GM21528 (cell line): ENCODE measurements at regions not wholly inside any gene's neighbourhood (a gene's known extent, or its start where the extent isn't known, plus 50 kb on each side); places are given as distances from the start of the nearest gene placed in this dataset.

ENCODE experiments used
- ATAC-seq: cut with Tn5 transposase; IDR thresholded peaks from one replicate; pipeline ENCODE4 v1.9.1; 2021; ENCODE audit warnings: mild to moderate bottlenecking, moderate library complexity; ENCODE audit not compliant: unreplicated experiment, low FRiP score

DNA sequence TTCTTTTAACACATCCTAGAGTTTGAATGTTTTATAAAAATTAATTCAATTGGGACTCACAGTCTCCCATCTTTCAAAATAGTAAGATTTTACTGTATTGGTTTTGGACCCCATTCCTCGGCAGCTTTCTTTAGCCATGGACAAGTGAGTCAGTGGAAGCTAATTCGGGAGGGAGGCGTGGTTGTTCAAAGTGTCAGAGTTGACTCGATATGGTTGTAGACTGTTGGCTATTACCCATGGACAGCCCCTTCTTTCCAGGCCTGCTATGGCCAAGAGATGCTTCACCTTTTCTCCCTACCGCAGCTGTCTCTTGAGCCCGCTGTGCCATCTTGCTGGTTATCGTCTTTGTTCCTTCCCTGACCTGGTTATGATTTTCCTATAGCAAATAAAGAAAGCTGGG, 243.0 kb downstream of the CD83 start:
- ATAC-seq: no peak

DNA sequence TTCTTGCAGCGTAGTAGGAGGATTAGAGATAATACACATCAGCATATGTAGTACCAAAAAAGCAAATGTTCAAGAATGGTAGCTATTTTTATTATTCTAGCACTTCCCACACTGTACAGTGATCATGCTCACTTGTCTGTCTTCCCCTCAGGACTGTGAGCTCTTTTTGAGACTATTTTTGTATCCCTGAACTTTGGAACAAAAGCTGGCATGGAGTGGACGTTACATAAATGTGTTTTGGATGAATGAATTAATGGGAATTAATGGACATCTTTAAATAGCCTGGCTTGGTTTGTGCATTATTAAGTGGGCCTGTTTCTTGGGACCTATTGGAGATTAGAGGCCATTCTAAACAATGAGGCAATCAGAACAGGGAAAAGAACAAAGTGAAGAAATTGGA, 243.7 kb downstream of the CD83 start:
- no peak for ATAC-seq

DNA sequence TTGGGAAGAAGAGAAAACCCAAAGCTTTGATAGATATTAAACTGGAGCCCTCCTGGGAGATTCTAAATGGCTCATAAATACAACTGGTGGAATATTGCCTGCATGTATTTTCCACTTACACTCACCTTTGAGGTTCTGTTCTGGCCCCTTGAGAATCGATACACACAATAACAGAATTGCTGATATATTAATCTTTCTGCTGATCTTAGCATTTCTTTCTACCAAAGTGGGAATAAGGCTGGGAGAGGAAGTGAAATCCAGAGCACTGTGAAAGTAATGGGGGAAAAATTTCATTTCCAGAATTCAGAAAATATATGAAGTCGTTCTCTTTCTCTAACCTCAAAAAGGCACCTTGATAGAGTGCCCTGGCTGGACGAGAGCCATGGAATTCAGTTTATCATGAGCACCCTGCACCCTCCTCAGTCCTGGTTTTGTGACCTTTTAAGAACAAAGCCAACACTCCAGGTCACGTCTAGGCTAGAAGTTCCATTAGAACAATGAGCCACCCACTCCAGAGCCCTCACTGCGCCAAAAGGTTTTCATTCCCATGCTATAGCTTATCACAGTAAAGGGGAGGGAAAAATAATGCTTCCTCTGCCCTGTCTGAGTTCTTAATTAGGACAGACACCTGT, 244.5 kb downstream of the CD83 start:
- ATAC-seq: no peak

DNA sequence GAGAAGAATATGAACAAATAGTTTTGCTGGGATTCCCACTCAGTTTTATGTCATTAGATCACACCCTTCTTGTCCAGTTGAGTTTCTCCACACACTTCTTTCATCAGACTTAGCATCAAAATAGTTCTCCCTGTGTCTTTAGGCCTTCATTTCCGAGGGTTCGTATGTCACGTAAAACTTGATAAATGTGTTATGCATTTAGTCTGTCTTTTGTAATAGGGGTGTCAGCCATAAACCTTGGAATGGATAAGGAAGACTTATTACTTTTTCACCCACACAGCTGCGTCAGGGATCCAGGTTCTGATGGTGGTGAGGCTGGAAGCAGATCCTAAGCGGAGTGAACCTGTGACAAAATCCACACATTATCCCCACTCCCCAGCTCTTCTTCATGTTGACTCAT, 246.8 kb downstream of the CD83 start:
- no peak for ATAC-seq

DNA sequence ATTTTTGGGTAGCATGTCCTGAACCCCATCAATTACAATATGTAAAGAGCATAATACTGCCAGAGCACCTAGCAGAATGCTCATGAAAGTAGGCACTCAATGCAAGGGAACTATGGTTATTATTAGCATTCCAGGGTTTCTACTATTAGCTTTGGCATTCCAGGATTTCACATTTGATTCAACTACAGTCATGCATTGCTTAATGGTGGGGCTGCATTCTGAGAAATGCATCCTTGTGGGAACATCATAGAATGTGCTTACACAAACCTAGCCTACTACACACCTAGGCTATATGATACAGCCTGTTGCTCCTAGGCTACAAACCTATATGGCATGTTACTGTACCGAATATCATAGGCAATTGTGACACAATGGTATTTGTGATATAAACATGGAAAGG, 247.8 kb downstream of the CD83 start:
- no peak for ATAC-seq

DNA sequence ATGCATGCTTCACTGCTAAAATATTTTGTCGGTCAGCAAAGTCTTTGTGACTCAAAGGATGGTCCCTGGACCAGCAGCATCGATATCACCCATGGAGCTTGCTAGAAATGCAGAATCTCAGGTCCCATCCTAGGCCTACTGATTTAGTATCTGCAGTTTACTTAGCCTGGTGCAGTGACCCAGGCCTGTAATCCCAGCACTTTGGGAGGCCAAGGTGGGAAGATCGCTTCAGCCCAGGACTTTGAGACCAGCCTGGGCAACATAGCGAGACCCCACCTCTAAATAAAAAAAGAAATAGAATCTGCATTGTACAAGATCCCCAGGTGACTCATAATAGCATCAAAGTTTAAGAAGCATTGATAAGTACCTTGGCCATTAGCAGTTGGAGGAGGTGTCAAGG, 248.7 kb downstream of the CD83 start:
- no peak for ATAC-seq

DNA sequence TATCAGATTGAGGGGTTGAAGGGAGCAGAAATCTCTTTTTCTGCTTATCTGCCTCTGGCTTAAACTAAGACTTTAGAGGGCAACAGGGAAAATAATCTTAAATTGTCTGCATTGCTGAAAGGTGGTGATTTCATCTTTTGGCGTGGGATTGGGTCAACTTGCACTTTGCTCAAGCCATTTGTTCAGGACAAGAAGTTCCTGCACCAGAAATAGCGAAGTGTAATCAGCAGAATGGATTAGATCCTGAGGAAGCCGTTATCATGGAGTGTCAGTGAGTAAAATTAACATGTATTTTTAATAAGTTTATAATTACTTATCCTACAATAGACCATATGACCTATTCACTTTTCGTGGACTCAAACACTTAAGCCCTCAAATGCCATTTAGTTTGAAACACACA, 249.3 kb downstream of the CD83 start:
- no peak for ATAC-seq

DNA sequence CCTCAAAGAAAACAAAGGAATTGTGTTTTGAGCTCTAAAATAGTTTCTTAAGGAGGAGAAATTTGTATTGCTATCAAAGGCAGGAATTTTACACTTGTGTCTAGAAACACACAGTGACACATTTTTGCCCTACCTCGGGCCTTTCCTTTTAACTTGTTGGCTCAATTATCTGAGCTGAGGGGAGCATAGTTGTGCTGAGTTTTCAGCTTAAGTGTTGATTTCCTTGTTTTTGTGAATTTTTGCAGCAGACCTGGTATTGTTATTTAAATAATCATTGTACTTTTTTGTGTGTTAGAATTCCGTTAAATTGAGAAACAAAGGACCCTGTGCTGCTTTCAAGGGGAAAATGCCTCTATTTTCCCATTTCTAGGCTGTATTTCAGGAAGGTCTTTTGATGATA, 249.7 kb downstream of the CD83 start:
- no peak for ATAC-seq

DNA sequence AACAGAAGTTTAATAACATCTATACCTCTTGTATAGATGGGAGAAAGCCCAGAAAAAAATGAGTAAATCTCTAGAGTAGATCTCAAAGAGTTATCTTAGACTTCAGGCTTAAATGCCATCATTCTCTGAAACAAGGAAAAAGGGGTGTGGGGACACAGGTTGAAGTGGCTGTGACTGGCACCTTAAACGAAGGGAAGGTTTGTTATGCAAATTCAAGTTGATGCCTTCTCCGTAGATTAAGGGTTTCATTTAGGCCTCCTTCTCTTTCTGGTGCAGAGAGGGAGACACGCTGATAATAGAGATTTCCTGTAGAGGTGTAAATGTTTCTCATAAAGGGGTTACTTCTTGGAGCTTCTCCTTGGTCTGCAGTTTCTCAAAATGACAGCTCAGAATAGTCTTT, 252.1 kb downstream of the CD83 start:
- ATAC-seq: no peak

DNA sequence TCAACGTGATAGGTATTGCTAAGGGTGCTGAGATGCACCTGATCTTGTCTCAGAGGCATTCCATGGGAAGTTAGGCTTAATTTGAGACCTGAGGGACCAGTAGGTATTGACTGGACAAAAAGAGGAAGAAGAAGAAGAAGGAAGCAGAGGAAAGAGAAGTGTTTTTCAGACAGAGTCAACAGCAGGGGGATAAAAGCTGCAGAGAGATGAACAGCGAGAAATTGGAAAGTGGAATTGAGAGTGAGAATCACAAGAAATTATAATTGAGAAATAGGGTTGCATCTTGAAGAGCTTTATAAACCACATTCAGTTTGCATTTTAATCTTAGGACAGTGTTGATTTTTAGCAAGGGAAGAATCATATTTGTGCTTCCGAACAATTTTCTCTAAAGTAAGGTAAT, 254.0 kb downstream of the CD83 start:
- no peak for ATAC-seq

DNA sequence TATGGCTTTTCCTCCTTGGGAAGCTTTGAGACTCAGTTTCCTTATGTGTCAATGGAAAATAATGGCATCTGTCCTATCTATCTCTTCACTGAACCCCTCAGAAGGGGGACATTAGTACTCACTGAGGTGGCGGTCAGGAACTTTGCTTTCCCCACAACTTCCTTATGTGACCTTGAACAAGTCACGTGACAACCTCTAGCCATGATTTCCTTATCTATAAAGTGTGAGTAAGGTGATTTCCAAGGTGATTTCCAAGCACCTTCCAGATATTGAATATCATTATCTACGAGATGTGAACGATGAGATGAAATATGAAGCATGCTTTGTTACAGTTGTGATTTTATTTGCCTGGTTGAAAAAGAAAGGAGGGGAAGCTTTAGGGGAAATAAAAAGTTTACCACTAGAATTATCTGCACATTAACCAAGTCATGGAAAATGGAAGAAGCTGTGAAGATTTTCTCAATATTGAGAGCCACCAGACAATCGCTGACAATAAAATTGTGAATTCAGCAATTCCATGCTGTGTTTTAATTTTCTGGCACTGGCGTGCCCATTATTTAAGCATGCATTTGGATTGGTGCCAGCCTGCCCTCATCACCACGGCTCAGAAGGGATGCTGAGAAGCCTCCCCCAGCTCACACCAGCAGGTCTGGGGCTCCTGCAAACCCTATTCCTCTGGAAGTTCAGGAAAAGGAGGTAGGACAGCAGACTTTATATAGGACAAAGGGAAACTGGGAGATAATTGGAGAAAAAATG, 255.3 kb downstream of the CD83 start:
- ATAC-seq: no peak

DNA sequence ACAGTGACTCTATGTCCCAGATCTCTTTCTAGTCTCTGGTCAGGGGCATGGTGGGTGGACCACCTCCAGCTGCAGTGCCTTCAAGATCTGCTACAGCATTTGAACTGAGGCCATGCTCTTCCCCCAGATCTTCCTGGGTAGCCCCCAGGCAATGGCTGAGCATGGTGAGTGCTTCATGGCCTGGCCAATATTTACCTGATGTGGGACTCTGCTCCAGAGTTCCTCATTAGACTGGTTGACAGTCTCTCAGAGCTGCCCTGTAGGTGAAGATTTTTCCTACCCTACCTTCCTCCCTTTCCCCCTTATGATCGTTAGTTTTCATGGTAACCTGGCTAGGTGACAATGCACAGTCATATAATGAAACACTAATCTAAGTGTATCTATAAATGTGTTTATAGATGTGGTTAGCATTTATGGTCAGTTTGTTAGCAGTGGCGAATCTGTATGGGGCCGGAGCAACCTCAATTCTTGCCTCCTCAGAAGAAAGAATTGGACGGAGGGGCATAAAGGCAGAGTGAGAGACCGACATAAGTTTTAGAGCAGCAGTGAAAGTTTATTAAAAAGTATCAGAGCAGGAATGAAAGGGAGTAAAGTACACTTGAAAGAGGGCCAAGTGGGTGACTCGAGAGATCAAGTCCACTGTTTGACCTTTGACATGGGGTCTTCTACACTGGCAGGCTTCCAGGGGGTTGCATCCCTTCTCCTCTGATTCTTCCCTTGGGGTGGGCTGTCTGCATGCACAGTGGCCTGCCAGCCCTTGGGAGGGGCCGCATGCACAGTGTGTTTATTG, 256.3 kb downstream of the CD83 start:
- no peak for ATAC-seq

DNA sequence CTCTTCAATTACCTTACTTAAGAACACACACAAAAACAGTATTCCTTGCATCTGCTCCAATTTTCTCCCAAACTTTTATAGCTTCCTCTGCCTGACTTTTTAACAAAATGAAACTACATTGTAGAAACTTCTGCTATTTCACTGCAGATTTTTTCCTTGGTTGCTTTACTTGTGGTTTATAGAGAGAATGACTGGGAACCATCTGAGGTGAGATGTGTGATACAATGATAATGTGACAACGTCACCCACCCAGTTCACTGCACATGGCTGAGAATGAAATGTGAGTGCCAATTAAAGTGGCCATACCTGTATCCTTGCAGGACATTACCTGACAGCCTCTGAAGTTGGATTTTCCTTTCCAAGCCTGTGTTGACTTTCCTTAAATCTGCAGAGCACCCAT, 258.4 kb downstream of the CD83 start:
- no peak for ATAC-seq

DNA sequence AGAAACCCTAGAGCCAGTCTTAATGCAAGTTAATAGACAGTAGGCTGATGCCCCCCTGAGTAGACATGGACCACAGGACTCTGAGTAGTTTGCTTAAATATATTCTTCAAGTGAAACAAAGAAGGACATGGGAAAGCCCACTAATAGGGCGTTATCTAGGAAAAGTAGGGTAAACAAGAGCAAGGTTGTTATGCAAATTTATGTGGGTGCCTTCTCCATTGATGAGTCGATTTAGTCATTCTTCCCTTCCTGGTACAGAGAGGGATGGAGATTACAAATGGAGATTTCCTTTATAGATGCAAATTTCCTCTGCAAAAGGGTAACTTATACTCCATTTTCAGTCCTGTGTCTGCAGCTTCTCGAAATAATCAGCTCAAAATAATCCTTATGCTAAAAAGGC, 262.0 kb downstream of the CD83 start:
- ATAC-seq: no peak

DNA sequence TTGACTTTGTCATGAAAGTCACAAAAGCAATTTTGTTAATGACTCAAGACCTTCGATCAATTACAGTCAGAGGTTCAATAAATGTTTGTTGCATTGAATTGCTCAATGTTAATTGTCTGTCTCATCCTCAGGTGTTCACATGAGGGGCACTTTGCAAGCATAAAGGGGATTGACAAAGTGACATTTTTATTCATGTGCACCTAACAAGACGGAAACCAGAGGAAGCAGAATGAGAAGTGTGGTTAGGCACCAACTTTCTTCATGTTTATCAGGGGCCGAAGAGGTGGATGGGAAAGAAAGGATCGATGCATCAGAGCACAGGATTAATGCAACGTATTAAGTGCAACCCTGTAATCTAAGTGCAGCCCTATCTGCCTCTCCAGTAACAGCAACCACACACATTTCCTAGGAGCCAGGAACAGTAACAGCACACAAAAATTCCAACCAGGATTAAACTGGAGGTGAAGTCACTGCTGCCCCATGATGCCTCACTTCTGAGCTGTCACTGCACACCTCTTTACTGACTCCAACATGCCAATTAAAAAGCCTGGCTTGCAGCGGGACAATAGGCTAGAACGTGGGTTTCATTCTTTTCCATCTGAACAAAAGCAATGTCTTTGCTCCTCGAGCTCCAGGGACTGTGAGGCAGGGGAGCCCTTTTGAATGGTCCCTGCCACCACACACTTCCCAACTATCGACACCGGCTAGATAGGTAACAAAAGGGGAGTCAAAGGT, 262.7 kb downstream of the CD83 start:
- ATAC-seq: no peak

DNA sequence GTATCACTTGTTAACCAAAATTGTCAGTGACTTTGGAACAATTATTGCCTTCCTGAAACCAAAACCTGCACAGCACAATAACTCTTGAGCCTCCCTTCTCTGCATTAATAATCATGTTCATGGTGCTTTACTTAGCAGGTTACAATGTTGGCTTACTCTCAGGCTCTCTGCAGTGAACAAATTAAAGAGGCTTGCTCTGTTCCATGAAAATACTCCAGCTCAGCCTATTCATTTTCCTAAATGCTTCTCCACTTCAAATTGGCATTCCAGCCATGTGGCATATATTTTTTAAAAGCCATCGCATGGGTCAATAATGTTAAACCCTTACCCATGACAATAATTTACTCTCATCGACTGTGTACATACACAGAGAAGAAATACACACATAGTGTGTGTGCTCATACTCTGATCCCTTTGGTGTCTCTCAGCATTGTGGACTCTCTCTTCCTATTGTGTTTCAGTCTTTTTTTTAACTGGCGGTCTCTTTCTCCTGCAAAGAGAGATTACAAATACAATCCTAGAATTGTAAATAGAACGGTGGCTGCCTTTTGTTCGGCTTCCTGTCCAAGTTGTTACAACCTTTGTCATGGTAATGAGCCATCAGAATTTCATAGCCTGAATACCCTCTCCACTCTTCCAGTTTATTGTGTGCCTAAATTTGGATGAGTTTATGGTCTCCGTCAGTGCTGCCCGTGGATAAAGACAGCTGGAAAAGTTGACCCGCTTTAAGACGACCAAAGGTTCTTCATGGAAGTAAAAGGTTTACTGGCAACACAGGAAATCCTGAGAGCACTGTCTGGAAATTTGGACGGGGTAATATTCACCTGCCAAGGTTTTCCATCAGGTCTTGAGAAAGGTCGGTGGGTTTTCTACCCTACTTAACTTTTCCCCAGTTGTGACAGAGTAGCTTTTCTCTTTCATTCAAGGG, 263.6 kb downstream of the CD83 start:
- no peak for ATAC-seq

DNA sequence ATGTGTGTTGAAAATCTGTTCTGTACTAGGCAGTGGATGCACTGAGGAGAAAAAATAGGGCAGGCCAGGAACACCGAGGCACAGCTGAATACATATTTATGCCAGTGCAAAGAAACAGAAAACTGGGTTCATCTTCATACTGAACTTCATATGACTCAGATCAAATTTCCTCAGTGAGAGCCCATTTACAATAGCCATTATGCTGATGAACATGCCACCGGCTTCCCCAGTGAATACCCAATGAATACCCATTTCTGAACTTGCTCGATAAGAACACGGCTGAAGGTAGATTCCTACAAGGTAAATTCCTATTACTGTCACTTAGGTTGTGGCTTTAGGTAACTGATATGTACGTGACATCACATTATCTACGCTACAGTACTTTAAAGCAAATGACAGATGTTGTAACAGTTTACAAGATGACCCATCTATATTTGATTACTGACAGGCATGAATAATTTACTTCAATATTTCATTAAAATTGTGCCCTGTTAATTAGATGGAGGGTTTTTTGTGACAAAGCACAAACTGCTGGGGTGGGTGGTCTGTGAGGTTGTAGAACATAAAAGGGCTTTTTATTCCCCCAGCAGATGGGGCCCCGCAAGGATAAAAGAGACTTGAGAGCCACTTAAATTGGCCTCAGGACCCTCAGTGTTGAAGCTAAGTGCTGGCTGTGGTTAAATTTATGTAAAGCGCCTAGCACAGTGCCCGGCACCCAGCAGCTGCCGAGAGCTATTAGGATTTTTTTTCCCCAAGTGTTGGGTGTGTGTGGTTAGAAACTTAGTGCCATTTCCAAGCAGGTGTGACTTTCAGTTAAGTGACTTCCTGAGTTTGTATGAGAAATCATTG, 264.5 kb downstream of the CD83 start:
- no peak for ATAC-seq

DNA sequence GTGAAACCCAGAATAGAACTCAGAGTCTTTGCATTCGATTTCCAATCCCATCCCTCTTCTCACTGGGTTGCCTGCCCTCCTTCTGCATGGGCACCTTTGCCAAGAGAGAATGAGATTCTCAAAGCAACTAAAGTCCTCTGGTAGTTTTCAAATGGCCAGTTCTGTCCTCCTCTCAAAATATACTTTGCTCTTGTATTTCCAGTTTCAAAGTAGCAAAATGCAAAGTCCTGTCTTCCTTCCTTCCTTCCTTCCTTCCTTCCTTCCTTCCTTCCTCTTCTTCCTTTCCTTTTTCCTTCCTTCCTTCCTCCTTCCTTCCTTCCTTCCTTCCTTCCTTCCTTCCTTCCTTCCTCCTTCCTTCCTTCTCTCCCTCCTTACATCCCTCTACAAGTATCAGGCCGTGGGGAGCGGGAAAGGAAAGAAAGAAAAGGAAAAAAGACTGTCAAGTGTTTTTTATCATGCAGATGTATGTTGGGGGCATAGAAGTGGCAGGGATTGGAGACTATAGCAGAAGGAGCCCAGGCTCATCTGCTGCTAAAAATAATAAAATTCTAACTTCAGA, 265.2 kb downstream of the CD83 start:
- ATAC-seq: no peak
